ENCODE measurements at regions not wholly inside any gene's neighbourhood (a gene's known extent, or its start where the extent isn't known, plus 50 kb on each side); places are given as distances from the start of the nearest gene placed in this dataset.

DNA sequence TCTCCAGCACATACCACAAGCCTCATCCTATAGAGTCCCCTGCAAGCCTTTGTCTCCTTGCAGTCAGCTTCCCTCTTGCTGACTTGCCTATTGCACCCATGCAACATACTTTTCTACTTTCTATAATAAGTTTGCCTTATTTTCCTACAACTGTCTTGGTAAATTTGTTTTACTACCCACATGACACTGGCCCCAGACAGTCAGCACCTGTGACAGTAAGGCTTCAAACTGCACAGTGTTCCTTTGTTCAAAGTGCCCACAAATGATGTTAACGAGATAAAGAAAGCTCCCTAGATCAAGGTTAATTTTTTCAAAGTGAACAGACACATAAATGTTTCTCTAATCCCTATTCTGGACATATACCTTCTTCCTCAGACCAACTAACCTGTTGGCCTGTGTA lies 529.1 kb upstream of the PCDH10 start:
- H3K27ac ChIP-seq (ENCODE audit: low read depth, low read length): no peak overlapping the region
- no peaks in the 10 kb centered on the region for H4K20me1 ChIP-seq (ENCODE audit: low read depth, low read length)
- H3K9ac ChIP-seq (ENCODE audit: low read length): no peak overlapping the region
- H3K4me3 ChIP-seq (ENCODE audit: insufficient read depth, low read length, poor library complexity, severe bottlenecking): no peak overlapping the region
- H3K9me2 ChIP-seq (replicated peaks; ENCODE audit: insufficient read depth, low read length): no peaks in the 10 kb centered on the region
- H3K27me3 ChIP-seq (ENCODE audit: low read length): no peaks in the 10 kb centered on the region
- no peaks in the 10 kb centered on the region for H3K36me3 ChIP-seq (ENCODE audit: low read length)
- H3K4me2 ChIP-seq (ENCODE audit: low read depth, low read length, poor library complexity, severe bottlenecking): no peak overlapping the region
- no peak overlapping the region for H2AFZ ChIP-seq (ENCODE audit: low read depth, low read length, severe bottlenecking)
- H3F3A ChIP-seq (ENCODE audit: insufficient read depth): no peaks in the 10 kb centered on the region
- no peaks in the 10 kb centered on the region for H3K79me2 ChIP-seq (ENCODE audit: insufficient read depth, low read length)
- TF ChIP-seq EZH2phosphoT487 (conservative IDR thresholded peaks at IDR 0.05; ENCODE audit: low read length): no peak
- TF ChIP-seq, protein P1, sequence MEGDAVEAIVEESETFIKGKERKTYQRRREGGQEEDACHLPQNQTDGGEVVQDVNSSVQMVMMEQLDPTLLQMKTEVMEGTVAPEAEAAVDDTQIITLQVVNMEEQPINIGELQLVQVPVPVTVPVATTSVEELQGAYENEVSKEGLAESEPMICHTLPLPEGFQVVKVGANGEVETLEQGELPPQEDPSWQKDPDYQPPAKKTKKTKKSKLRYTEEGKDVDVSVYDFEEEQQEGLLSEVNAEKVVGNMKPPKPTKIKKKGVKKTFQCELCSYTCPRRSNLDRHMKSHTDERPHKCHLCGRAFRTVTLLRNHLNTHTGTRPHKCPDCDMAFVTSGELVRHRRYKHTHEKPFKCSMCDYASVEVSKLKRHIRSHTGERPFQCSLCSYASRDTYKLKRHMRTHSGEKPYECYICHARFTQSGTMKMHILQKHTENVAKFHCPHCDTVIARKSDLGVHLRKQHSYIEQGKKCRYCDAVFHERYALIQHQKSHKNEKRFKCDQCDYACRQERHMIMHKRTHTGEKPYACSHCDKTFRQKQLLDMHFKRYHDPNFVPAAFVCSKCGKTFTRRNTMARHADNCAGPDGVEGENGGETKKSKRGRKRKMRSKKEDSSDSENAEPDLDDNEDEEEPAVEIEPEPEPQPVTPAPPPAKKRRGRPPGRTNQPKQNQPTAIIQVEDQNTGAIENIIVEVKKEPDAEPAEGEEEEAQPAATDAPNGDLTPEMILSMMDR (IDR thresholded peaks at IDR 0.05; ENCODE audit: insufficient read depth, low read length, poor library complexity, severe bottlenecking): no peak
- no peaks in the 10 kb centered on the region for H3K9me3 ChIP-seq (ENCODE audit: insufficient read depth, low read length)

GRCh38 chr4:132642016-132642817 lies 506.9 kb upstream of the PCDH10 start:
- H3K27ac ChIP-seq (ENCODE audit: low read depth, low read length): no peak overlapping the region
- TF ChIP-seq, protein P1 (IDR thresholded peaks at IDR 0.05; ENCODE audit: insufficient read depth, low read length, poor library complexity, severe bottlenecking): peak; percentile 37
- no peak for TF ChIP-seq EZH2phosphoT487 (conservative IDR thresholded peaks at IDR 0.05; ENCODE audit: low read length)
- no peak overlapping the region for H3K4me3 ChIP-seq (ENCODE audit: insufficient read depth, low read length, poor library complexity, severe bottlenecking)
- no peak overlapping the region for H3K4me2 ChIP-seq (ENCODE audit: low read depth, low read length, poor library complexity, severe bottlenecking)
- no peak overlapping the region for H3K9ac ChIP-seq (ENCODE audit: low read length)
- no peaks in the 10 kb centered on the region for H3F3A ChIP-seq (ENCODE audit: insufficient read depth)
- H3K9me2 ChIP-seq (replicated peaks; ENCODE audit: insufficient read depth, low read length): no peaks in the 10 kb centered on the region
- H3K79me2 ChIP-seq (ENCODE audit: insufficient read depth, low read length): no peaks in the 10 kb centered on the region
- no peaks in the 10 kb centered on the region for H3K36me3 ChIP-seq (ENCODE audit: low read length)
- H2AFZ ChIP-seq (ENCODE audit: low read depth, low read length, severe bottlenecking): peak overlapping the region; percentile 74
- no peaks in the 10 kb centered on the region for H3K27me3 ChIP-seq (ENCODE audit: low read length)
- no peaks in the 10 kb centered on the region for H4K20me1 ChIP-seq (ENCODE audit: low read depth, low read length)
- H3K9me3 ChIP-seq (ENCODE audit: insufficient read depth, low read length): no peaks in the 10 kb centered on the region

DNA sequence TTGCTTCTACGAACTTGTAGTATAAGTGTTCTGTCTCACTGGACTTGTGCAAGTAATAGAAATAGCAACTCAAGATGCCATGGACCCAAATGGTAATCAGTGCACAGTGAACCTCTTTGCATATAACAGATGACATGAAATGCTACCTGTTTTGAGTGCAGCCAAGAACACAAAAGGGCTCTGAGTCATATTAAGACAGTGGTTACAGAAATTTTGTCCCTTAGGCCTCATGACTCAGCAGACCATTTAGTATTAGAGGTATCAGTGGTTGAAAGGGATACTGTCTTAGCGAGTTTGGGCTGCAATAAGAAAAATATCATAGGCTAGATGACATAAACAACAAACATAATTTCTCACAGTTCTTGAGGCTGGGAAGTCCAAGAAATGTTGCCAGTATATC lies 502.9 kb upstream of the PCDH10 start:
- H3K9me2 ChIP-seq (replicated peaks; ENCODE audit: insufficient read depth, low read length): no peaks in the 10 kb centered on the region
- H3F3A ChIP-seq (ENCODE audit: insufficient read depth): no peaks in the 10 kb centered on the region
- no peak overlapping the region for H3K9ac ChIP-seq (ENCODE audit: low read length)
- no peaks in the 10 kb centered on the region for H3K79me2 ChIP-seq (ENCODE audit: insufficient read depth, low read length)
- H3K4me3 ChIP-seq (ENCODE audit: insufficient read depth, low read length, poor library complexity, severe bottlenecking): no peak overlapping the region
- no peak overlapping the region for H3K27ac ChIP-seq (ENCODE audit: low read depth, low read length)
- H4K20me1 ChIP-seq (ENCODE audit: low read depth, low read length): no peaks in the 10 kb centered on the region
- no peaks in the 10 kb centered on the region for H3K9me3 ChIP-seq (ENCODE audit: insufficient read depth, low read length)
- H3K36me3 ChIP-seq (ENCODE audit: low read length): no peaks in the 10 kb centered on the region
- no peak overlapping the region for H3K4me2 ChIP-seq (ENCODE audit: low read depth, low read length, poor library complexity, severe bottlenecking)
- no peaks in the 10 kb centered on the region for H3K27me3 ChIP-seq (ENCODE audit: low read length)
- H2AFZ ChIP-seq (ENCODE audit: low read depth, low read length, severe bottlenecking): no peak overlapping the region
- TF ChIP-seq EZH2phosphoT487 (conservative IDR thresholded peaks at IDR 0.05; ENCODE audit: low read length): no peak
- TF ChIP-seq, protein P1 (IDR thresholded peaks at IDR 0.05; ENCODE audit: insufficient read depth, low read length, poor library complexity, severe bottlenecking): no peak

Measured in SU-DHL-6 (cell line).